HG03521 (cell line): ENCODE measurements at regions not wholly inside any gene's neighbourhood (a gene's known extent, or its start where the extent isn't known, plus 50 kb on each side); places are given as distances from the start of the nearest gene placed in this dataset.
"Not testable (repeated sequence)": the region's sequence is repeated elsewhere in the genome, so short reads cannot be mapped to it uniquely, and the experiment has no call there.

Source experiments
- ATAC-seq: cut with Tn5 transposase; IDR thresholded peaks from one replicate; pipeline ENCODE4 v1.9.1; 2021; ENCODE audit warnings: mild to moderate bottlenecking, moderate library complexity; ENCODE audit not compliant: unreplicated experiment

DNA sequence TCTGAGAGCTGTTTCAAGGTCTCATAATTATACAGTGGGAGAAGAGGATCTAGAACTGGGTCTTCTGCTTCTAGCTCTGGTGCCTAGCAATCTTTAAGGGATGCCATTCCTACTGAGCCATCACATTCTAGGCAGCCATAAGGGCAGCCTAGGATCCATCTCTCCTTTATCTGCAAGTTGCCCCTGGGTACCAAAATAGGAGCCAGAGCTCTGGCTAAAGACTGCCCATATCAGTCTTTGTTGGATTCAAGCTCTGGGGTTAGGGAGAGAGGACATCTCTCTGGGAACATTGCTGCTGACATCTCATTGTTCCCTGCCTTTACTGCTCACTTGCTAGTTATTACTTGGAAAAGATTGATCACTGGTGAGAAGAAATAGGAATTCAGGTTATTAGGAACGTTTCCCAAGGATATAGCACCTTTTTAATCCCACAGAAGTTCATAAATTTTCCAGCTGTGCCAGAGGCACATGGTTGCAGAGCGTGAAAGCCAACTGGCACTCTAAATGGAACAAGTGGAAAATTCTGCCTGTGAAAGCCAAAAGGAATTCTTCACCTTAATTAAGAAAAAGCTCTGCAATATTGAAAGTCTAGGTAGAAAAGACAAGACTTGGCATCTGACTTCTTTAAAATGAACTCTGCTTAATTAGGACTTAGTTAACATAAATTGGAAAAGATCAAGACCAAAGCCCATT lies 102.2 kb downstream of the CDC42EP3 start:
- ATAC-seq, result no peak

DNA sequence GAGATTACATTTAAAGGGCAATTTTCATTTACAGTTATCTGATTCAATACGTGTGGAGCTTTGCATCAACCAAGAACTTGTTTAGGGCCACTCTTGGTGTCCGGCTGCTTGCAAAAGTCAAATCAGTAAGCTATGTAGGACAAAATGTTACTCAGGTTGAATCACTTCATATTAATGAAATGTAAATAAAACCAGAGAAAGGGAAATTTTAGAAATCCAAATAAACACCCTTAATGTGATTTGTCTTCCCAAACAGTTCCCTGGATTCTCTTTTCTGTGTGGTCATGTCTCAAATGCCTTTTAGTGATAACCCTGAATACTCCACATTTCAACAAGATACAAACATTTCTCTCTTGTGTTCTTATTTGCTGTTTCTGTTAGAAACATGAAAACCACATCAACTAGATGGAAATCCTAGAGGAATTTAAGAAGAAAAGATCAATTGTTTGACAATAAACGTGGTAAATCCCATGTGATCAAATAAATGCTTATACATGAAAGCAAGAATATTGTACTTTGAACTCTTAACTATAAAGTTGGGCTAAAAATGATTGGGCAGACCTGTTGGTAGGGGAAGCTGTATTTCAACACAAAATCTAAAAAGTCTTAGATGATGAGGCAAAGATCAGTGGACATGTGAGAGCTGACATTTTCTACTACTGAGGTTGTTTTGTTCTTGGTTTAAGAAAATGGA lies 101.3 kb downstream of the CDC42EP3 start:
- ATAC-seq, result no peak

- ATAC-seq, result peak; percentile 64
Observed at GRCh38 chr2:37570773-37571586, 100.5 kb downstream of the CDC42EP3 start.

GRCh38 chr2:37571587-37572136 lies 99.8 kb downstream of the CDC42EP3 start:
- no peak for ATAC-seq

- peak; percentile 54 for ATAC-seq
Observed at GRCh38 chr2:37573451-37574388, 97.7 kb downstream of the CDC42EP3 start.

DNA sequence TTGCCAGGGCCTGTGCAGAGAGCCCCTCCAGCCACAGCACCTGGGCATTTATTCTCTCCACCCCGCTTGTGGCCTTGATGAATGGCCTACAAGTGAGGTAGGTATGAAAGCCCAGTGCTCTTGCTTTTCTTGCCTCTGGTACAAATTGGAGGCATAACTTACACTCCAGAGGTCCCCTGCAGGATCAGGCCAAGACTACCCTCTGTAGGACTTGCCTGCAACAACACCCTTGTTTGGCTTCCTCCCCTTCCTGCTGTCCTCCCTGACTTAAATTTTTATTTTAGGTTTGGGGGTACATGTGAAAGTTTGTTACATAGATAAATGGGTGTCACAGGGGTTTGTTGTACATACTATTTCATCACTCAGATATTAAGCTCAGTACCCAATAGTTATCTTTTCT lies 95.7 kb downstream of the CDC42EP3 start:
- ATAC-seq, result no peak

DNA sequence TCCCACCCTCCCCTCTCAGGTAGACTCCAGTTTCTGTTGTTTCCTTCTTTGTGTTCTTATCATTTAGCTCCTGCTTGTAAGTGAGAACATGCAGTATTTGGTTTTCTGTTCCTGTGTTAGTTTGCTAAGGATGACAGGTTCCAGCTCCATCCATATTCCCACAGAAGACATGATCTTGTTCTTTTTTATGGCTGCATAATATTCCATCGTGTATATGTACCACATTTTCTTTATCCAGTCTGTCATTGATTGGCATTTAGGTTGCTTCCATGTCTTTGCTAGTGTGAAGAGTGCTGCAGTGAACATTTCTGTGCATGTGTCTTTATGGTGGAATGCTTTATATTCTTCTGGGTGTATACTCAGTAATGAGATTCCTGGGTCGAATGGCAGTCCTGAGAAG lies 95.2 kb downstream of the CDC42EP3 start:
- ATAC-seq, result not testable (repeated sequence)

DNA sequence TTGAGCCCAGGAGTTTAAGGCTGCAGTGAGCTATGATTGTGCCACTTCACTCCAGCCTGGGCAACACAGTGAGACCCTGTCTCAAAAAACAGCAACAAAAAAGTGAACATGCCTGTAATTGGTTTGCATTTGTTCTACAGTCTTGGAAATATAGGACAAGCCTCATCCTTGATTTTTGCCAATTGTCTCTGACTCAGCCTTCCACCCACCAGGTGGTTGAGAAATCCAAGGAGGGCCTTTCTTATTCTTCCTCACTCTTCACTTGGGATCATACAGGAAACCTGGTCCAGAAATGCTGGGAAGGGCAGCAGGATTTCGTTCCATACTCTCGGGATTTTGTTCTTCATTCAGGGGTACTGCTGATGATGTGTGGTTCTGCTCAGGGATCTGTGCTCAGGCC lies 94.6 kb downstream of the CDC42EP3 start:
- ATAC-seq, result no peak

GRCh38 chr2:37579192-37579713 lies 92.2 kb downstream of the CDC42EP3 start:
- no peak for ATAC-seq

DNA sequence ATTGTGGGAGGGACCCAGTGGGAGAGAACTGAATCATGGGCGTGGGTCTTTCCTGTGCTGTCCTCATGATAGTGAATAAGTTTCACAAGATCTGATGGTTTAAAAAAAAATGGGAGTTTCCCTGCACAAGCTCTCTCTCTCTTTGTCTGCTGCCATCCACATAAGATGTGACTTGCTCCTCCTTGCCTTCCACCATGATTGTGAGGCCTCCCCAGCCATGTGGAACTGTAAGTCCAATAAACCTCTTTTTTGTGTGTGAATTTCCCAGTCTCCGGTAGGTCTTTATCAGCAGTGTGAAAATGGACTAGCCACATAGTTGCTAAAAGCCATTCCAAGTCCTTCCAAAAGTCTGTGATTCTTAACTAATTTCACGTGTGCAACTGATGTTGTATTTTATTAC lies 91.5 kb downstream of the CDC42EP3 start:
- ATAC-seq, result not testable (repeated sequence)

DNA sequence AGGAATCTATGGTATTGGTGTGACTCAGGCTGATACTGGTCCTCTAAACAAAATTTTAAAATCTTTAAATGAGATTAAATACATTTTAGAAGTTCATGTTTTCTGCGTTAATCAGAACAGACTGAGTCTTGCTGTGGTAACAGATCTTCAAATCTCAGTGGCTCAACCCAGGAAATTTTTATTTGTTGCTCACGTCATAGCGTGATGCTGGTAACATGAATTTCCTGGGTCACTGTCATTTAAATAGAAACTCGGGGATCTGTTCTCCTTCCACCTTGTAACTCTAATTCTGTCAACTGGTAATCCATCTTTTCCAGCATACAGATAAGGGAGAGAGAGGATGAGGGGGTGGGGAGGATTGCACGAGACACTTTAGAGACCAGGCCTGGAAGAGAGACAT lies 90.0 kb downstream of the CDC42EP3 start:
- ATAC-seq, result no peak

- ATAC-seq, result no peak
Observed at GRCh38 chr2:37582481-37583220, 88.8 kb downstream of the CDC42EP3 start.

- no peak for ATAC-seq
Observed at GRCh38 chr2:37583402-37583801, 88.0 kb downstream of the CDC42EP3 start.

GRCh38 chr2:37583867-37584266 lies 87.6 kb downstream of the CDC42EP3 start:
- ATAC-seq, result no peak

DNA sequence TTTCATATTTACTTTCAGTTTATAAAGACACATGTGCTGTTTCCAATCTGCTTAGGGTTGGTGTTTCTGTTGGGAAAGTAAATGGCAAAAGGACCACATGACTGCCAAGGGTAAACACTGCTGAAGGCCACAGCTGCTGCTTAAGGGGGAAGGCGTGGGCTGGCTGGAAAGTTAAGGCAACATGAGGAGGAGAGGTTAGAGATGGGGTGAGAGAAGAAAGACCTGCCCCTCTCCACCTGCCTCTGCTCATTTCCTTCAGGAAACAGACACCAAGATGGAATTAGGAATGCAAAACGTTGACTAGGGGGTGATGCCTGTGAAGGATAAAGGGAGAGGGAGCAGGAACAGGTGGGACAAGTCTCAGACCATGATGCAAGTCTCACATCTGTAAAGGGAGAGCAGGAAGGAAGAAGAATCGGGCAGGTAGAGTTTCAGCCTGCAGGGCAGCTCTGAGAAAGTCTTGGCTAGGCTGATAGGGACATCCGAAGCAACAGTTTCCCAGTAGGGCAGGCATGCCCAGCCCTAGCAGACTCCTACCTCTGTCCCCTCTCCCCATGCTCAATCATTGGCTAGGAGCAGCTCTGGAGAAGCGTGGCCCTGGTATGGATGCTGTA lies 86.0 kb downstream of the CDC42EP3 start:
- no peak for ATAC-seq

DNA sequence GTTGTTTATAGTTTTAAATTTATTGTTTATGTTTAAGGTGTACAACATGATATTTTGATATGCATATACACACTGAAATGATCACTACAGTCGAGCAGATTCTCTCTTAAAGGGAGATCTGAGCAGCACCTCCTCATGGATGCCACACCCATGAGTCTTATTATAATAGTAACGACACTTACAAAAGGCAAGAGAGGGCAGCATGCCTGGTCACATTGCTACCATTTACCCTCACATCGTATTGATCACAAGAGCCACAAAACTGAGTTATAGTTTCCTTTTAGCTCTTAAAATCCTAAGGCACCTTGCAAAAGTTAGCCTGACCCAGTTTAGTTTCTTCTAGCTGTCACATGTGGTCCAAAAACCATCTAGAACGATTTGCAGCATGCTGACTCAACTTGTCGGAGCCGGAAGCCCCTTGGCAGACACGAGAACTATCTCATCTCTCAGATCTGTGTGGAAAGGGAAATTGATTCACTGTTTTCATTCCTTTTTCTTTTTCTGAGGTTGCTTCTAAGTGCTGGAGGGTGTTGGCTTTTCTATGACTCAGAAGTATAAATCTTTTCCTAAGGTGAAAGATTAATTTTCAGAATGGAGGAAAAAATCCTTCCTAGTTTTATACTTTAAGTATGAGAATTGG lies 85.3 kb downstream of the CDC42EP3 start:
- ATAC-seq, result no peak

DNA sequence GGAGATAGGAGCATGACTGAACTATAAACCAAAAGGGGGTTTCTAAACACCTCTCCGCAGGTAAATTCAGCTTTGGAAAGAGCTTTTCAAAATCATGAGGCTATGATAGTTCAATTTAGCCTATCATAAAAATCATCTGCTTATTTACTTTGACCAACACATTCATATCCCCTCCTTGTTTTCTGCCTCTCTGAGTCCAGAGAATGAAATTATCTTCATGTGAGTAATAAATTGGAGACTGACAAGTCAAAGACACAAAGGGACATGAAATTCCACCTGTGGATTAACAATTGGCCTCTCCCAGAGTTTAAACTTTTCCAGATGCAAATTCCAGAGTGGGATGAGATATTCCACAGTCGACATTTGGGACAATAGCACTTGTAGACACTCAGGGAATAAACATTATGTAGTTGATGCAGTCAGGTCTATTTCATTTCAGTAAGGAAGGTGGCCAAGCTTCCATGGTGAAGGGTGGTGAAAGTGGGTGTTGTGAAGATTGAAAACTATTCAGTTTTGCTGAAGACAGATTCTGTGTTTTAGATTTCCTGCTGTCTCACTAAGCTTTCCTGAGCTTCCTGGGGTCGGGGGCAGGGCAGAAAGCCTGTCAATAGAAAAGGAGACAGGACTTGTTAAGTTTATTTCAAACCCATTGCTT lies 84.7 kb downstream of the CDC42EP3 start:
- ATAC-seq, result no peak

- no peak for ATAC-seq
Observed at GRCh38 chr2:37587817-37588216, 83.6 kb downstream of the CDC42EP3 start.
